H1 (cell line): ENCODE measurements at regions not wholly inside any gene's neighbourhood (a gene's known extent, or its start where the extent isn't known, plus 50 kb on each side); places are given as distances from the start of the nearest gene placed in this dataset.

Source experiments
- KDM1A ChIP-seq: fragments of 200-600, 300-600 bp; sonication (generic); IDR thresholded peaks from 2 replicates; pipeline ENCODE4 v1.7.1; 2016; ENCODE audit warnings: mild to moderate bottlenecking, low read length, borderline replicate concordance
- SIN3A ChIP-seq, 2 experiments: IDR thresholded peaks in 1 of 2; conservative IDR thresholded peaks in 1 of 2; 2 replicates each; pipeline ENCODE4 v1.6.1; 2011 to 2012; ENCODE audit warnings: low read length in 2 of 2, improper control_type of control experiment in 1 of 2, low read depth in 1 of 2, mild to moderate bottlenecking in 1 of 2
- TBP ChIP-seq: IDR thresholded peaks from 2 replicates; pipeline ENCODE4 v1.6.1; 2011; ENCODE audit warnings: low read depth, low read length, improper control_type of control experiment
- TF ChIP-seq, protein P1 (sequence below): fragments of 300-600 bp; sonication (generic); IDR thresholded peaks from 2 replicates; pipeline ENCODE4 v1.7.1; 2012; ENCODE audit warnings: low read length, moderate library complexity, mild to moderate bottlenecking, inconsistent platforms; ENCODE audit not compliant: insufficient replicate concordance
- TF ChIP-seq, protein P2 (sequence below), 3 experiments: IDR thresholded peaks; 1 replicate in 2 of 3; 2 replicates in 1 of 3; pipeline versions ENCODE4 v1.5.1 to v1.6.1; 2011; ENCODE audit warnings: low read length in 3 of 3, mild to moderate bottlenecking in 3 of 3, inconsistent platforms in 2 of 3, low read depth in 1 of 3, moderate library complexity in 1 of 3; ENCODE audit not compliant: insufficient read depth in 1 of 3; ENCODE audit errors: control extremely low read depth in 1 of 3

DNA sequence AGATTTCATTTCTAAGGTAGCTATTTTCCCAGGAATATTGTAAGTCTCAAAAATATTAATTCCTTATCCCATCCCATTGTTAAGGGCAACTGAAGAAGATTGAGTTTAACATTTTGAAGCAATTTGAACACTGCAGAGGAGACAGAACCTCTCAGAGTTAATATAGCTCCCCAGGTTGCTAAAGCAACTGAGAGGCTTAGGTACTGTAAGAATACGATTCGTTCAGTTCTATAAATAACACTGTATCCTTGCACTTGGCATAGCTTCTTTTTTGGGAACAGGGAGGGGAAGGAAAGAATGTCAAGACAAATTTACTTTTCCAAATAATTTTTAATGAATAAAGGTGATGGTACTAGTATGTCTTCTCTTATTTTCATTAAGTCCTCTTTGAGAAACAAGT is 658.4 kb upstream of the CELF2 start (continued):
- TF ChIP-seq, protein P1, sequence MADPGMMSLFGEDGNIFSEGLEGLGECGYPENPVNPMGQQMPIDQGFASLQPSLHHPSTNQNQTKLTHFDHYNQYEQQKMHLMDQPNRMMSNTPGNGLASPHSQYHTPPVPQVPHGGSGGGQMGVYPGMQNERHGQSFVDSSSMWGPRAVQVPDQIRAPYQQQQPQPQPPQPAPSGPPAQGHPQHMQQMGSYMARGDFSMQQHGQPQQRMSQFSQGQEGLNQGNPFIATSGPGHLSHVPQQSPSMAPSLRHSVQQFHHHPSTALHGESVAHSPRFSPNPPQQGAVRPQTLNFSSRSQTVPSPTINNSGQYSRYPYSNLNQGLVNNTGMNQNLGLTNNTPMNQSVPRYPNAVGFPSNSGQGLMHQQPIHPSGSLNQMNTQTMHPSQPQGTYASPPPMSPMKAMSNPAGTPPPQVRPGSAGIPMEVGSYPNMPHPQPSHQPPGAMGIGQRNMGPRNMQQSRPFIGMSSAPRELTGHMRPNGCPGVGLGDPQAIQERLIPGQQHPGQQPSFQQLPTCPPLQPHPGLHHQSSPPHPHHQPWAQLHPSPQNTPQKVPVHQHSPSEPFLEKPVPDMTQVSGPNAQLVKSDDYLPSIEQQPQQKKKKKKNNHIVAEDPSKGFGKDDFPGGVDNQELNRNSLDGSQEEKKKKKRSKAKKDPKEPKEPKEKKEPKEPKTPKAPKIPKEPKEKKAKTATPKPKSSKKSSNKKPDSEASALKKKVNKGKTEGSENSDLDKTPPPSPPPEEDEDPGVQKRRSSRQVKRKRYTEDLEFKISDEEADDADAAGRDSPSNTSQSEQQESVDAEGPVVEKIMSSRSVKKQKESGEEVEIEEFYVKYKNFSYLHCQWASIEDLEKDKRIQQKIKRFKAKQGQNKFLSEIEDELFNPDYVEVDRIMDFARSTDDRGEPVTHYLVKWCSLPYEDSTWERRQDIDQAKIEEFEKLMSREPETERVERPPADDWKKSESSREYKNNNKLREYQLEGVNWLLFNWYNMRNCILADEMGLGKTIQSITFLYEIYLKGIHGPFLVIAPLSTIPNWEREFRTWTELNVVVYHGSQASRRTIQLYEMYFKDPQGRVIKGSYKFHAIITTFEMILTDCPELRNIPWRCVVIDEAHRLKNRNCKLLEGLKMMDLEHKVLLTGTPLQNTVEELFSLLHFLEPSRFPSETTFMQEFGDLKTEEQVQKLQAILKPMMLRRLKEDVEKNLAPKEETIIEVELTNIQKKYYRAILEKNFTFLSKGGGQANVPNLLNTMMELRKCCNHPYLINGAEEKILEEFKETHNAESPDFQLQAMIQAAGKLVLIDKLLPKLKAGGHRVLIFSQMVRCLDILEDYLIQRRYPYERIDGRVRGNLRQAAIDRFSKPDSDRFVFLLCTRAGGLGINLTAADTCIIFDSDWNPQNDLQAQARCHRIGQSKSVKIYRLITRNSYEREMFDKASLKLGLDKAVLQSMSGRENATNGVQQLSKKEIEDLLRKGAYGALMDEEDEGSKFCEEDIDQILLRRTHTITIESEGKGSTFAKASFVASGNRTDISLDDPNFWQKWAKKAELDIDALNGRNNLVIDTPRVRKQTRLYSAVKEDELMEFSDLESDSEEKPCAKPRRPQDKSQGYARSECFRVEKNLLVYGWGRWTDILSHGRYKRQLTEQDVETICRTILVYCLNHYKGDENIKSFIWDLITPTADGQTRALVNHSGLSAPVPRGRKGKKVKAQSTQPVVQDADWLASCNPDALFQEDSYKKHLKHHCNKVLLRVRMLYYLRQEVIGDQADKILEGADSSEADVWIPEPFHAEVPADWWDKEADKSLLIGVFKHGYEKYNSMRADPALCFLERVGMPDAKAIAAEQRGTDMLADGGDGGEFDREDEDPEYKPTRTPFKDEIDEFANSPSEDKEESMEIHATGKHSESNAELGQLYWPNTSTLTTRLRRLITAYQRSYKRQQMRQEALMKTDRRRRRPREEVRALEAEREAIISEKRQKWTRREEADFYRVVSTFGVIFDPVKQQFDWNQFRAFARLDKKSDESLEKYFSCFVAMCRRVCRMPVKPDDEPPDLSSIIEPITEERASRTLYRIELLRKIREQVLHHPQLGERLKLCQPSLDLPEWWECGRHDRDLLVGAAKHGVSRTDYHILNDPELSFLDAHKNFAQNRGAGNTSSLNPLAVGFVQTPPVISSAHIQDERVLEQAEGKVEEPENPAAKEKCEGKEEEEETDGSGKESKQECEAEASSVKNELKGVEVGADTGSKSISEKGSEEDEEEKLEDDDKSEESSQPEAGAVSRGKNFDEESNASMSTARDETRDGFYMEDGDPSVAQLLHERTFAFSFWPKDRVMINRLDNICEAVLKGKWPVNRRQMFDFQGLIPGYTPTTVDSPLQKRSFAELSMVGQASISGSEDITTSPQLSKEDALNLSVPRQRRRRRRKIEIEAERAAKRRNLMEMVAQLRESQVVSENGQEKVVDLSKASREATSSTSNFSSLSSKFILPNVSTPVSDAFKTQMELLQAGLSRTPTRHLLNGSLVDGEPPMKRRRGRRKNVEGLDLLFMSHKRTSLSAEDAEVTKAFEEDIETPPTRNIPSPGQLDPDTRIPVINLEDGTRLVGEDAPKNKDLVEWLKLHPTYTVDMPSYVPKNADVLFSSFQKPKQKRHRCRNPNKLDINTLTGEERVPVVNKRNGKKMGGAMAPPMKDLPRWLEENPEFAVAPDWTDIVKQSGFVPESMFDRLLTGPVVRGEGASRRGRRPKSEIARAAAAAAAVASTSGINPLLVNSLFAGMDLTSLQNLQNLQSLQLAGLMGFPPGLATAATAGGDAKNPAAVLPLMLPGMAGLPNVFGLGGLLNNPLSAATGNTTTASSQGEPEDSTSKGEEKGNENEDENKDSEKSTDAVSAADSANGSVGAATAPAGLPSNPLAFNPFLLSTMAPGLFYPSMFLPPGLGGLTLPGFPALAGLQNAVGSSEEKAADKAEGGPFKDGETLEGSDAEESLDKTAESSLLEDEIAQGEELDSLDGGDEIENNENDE = no peak
- TF ChIP-seq TBP = no peak
- TF ChIP-seq, protein P2, sequence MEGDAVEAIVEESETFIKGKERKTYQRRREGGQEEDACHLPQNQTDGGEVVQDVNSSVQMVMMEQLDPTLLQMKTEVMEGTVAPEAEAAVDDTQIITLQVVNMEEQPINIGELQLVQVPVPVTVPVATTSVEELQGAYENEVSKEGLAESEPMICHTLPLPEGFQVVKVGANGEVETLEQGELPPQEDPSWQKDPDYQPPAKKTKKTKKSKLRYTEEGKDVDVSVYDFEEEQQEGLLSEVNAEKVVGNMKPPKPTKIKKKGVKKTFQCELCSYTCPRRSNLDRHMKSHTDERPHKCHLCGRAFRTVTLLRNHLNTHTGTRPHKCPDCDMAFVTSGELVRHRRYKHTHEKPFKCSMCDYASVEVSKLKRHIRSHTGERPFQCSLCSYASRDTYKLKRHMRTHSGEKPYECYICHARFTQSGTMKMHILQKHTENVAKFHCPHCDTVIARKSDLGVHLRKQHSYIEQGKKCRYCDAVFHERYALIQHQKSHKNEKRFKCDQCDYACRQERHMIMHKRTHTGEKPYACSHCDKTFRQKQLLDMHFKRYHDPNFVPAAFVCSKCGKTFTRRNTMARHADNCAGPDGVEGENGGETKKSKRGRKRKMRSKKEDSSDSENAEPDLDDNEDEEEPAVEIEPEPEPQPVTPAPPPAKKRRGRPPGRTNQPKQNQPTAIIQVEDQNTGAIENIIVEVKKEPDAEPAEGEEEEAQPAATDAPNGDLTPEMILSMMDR (IDR thresholded peaks at IDR 0.05; ENCODE audit: control extremely low read depth in 1 of 3, insufficient read depth in 1 of 3, low read depth in 1 of 3, low read length in 3 of 3) = no peak
- TF ChIP-seq SIN3A (conservative IDR thresholded peaks at IDR 0.05 in 1 of 2, IDR thresholded peaks at IDR 0.05 in 1 of 2; ENCODE audit: low read depth in 1 of 2, low read length in 2 of 2) = no peak
- no peak for TF ChIP-seq KDM1A
- TF ChIP-seq, all 59 proteins: peak for 0
